HL-60 (cell line): ENCODE measurements at regions not wholly inside any gene's neighbourhood (a gene's known extent, or its start where the extent isn't known, plus 50 kb on each side); places are given as distances from the start of the nearest gene placed in this dataset.

Source experiments
- GABPA ChIP-seq: IDR thresholded peaks from 2 replicates; pipeline ENCODE4 v1.6.1; 2012; ENCODE audit warnings: low read depth
- POLR2AphosphoS5 ChIP-seq: IDR thresholded peaks from 2 replicates; pipeline ENCODE4 v1.6.1; 2012; ENCODE audit warnings: low read depth
- SPI1 ChIP-seq: IDR thresholded peaks from 2 replicates; pipeline ENCODE4 v1.6.1; 2012; ENCODE audit warnings: low read depth, mild to moderate bottlenecking, borderline replicate concordance
- TF ChIP-seq, protein P1 (sequence below): IDR thresholded peaks from one replicate; pipeline ENCODE4 v1.5.1; 2011; ENCODE audit warnings: low read length, control low read depth, inconsistent platforms; ENCODE audit not compliant: insufficient read depth
- TF ChIP-seq, protein P2 (sequence below): IDR thresholded peaks from 2 replicates; pipeline ENCODE4 v1.6.1; 2012; ENCODE audit warnings: low read depth; ENCODE audit not compliant: insufficient replicate concordance

DNA sequence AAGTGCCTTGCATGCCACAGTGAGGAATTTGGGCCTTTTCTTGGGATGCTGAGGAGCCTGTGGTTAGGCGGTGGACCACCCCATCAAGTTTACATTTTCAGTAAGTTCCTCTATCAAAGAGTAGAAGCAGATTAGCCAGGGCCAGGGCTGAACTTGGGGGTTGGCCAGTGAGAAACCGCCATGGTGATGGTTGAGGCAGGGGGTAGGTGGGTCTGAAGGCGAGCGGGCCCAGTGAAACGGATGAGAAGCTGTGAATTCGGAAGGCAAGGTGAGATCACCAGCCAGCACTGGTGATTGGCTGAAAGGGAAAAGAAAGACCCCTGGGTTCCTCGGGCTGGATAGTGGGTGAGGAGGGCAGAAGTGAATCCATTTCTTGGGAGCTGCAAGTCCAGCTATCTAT is 311.4 kb downstream of the CBLN1 start:
- TF ChIP-seq POLR2AphosphoS5 (no peak), GABPA (no peak), SPI1 (no peak)
- TF ChIP-seq, protein P1, sequence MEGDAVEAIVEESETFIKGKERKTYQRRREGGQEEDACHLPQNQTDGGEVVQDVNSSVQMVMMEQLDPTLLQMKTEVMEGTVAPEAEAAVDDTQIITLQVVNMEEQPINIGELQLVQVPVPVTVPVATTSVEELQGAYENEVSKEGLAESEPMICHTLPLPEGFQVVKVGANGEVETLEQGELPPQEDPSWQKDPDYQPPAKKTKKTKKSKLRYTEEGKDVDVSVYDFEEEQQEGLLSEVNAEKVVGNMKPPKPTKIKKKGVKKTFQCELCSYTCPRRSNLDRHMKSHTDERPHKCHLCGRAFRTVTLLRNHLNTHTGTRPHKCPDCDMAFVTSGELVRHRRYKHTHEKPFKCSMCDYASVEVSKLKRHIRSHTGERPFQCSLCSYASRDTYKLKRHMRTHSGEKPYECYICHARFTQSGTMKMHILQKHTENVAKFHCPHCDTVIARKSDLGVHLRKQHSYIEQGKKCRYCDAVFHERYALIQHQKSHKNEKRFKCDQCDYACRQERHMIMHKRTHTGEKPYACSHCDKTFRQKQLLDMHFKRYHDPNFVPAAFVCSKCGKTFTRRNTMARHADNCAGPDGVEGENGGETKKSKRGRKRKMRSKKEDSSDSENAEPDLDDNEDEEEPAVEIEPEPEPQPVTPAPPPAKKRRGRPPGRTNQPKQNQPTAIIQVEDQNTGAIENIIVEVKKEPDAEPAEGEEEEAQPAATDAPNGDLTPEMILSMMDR: no peak
- TF ChIP-seq, protein P2, sequence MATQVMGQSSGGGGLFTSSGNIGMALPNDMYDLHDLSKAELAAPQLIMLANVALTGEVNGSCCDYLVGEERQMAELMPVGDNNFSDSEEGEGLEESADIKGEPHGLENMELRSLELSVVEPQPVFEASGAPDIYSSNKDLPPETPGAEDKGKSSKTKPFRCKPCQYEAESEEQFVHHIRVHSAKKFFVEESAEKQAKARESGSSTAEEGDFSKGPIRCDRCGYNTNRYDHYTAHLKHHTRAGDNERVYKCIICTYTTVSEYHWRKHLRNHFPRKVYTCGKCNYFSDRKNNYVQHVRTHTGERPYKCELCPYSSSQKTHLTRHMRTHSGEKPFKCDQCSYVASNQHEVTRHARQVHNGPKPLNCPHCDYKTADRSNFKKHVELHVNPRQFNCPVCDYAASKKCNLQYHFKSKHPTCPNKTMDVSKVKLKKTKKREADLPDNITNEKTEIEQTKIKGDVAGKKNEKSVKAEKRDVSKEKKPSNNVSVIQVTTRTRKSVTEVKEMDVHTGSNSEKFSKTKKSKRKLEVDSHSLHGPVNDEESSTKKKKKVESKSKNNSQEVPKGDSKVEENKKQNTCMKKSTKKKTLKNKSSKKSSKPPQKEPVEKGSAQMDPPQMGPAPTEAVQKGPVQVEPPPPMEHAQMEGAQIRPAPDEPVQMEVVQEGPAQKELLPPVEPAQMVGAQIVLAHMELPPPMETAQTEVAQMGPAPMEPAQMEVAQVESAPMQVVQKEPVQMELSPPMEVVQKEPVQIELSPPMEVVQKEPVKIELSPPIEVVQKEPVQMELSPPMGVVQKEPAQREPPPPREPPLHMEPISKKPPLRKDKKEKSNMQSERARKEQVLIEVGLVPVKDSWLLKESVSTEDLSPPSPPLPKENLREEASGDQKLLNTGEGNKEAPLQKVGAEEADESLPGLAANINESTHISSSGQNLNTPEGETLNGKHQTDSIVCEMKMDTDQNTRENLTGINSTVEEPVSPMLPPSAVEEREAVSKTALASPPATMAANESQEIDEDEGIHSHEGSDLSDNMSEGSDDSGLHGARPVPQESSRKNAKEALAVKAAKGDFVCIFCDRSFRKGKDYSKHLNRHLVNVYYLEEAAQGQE: no peak
